K562 (cell line): ENCODE measurements at regions not wholly inside any gene's neighbourhood (a gene's known extent, or its start where the extent isn't known, plus 50 kb on each side); places are given as distances from the start of the nearest gene placed in this dataset.

Experiments used
- ATAC-seq: fragments of 200-7000 bp; cut with Tn5 transposase; 3 replicates; pipeline ENCODE4 v1.9.1; 2020; ENCODE audit warnings: moderate library complexity
- BruUV-seq: library from RNA; stranded (reverse); fragments of 400-500 nt; replicated peaks from 2 replicates; lab custom pipeline; 2021; lab: Mats Ljungman, UMichigan
- CTCF ChIA-PET: fragments of 300-600 bp; formaldehyde crosslinking; extraction: SDS; loops from one replicate; lab custom pipeline; 2021; ENCODE audit warnings: low intra/inter-chr PET ratio; lab: Yijun Ruan, JAX
- POLR2A ChIA-PET: fragments of 300-600, 350-650 bp; sonication (Branson Sonifier 250); formaldehyde crosslinking; extraction: SDS; loops from one replicate; lab custom pipeline; 2021; ENCODE audit warnings: antibody characterized with exemption, inconsistent platforms; lab: Yijun Ruan, JAX
- DNase-seq, 4 experiments: peaks; one replicate each; pipeline versions ENCODE4 v3.0.0 to v3.0.0-alpha.2; 2011 to 2018; ENCODE audit warnings: low spot score in 3 of 4, mixed read lengths in 3 of 4; ENCODE audit errors: extremely low read depth in 1 of 4
- FAIRE-seq: peaks from 2 replicates; lab custom pipeline; 2011; peaks lifted over from hg19 to GRCh38; lab: Jason Lieb, UNC
- H2AFZ ChIP-seq: 2 replicates; pipeline ENCODE4 v1.6.0; 2011; ENCODE audit warnings: low read depth, low read length, control low read depth, inconsistent platforms
- H3K27ac ChIP-seq: fragments of 200-600 bp; 3 replicates; pipeline ENCODE4 v1.8.0; 2011; ENCODE audit warnings: low read depth, mild to moderate bottlenecking, control low read depth, inconsistent platforms, low read length, moderate library complexity, mixed read lengths; ENCODE audit errors: extremely low read depth
- H3K27me3 ChIP-seq, 2 experiments: fragments of 300-600 bp in 1 of 2; 2 replicates in 1 of 2; 3 replicates in 1 of 2; pipeline versions ENCODE4 v1.6.0 to v1.8.0; 2011; ENCODE audit warnings: inconsistent platforms in 2 of 2, low read length in 2 of 2, mild to moderate bottlenecking in 1 of 2, mixed read lengths in 1 of 2, moderate library complexity in 1 of 2; ENCODE audit not compliant: control insufficient read depth in 2 of 2, insufficient read depth in 2 of 2
- H3K36me3 ChIP-seq: fragments of 300-600 bp; 3 replicates; pipeline ENCODE4 v1.8.0; 2011; ENCODE audit warnings: mild to moderate bottlenecking, low read length, inconsistent platforms; ENCODE audit not compliant: control insufficient read depth, insufficient read depth
- H3K4me1 ChIP-seq, 2 experiments: fragments of 200-600 bp in 1 of 2; replicated peaks in 1 of 2; 2 replicates in 1 of 2; 3 replicates in 1 of 2; pipeline versions ENCODE4 v1.5.1 to v1.8.0; 2011; ENCODE audit warnings: inconsistent platforms in 2 of 2, low read length in 2 of 2, mild to moderate bottlenecking in 1 of 2, mixed read lengths in 1 of 2, moderate library complexity in 1 of 2; ENCODE audit not compliant: control insufficient read depth in 2 of 2, insufficient read depth in 2 of 2
- H3K4me2 ChIP-seq: 2 replicates; pipeline ENCODE4 v1.6.1; 2011; ENCODE audit warnings: low read length, control low read depth, inconsistent platforms, mixed read lengths; ENCODE audit not compliant: insufficient read depth
- H3K4me3 ChIP-seq: fragments of 200-600 bp; sonication (generic), shearing (Covaris generic); 2 replicates; pipeline ENCODE4 v1.5.1; 2016; ENCODE audit warnings: control low read depth, inconsistent platforms
- H3K79me2 ChIP-seq: fragments of 200-600 bp; 3 replicates; pipeline ENCODE4 v1.8.0; 2011; ENCODE audit warnings: low read length, inconsistent platforms; ENCODE audit not compliant: control insufficient read depth, insufficient read depth
- H3K9ac ChIP-seq, 2 experiments: 2 replicates each; pipeline versions ENCODE4 v1.6.0 to v1.6.1; 2011; ENCODE audit warnings: low read depth in 2 of 2, low read length in 2 of 2, control low read depth in 1 of 2, inconsistent platforms in 1 of 2, mild to moderate bottlenecking in 1 of 2, mixed read lengths in 1 of 2; ENCODE audit not compliant: insufficient read depth in 1 of 2
- H3K9me1 ChIP-seq: one replicate; pipeline ENCODE4 v1.6.0; 2011; ENCODE audit warnings: inconsistent platforms, mild to moderate bottlenecking, low read length, moderate library complexity; ENCODE audit not compliant: control insufficient read depth, insufficient read depth
- H3K9me3 ChIP-seq: replicated peaks from 2 replicates; pipeline ENCODE4 v1.5.1; 2011; ENCODE audit warnings: low read depth, low read length, inconsistent platforms; ENCODE audit not compliant: control insufficient read depth, insufficient read depth
- H4K20me1 ChIP-seq: replicated peaks from 2 replicates; pipeline ENCODE4 v1.6.1; 2011; ENCODE audit warnings: low read length, inconsistent platforms, mixed read lengths; ENCODE audit not compliant: control insufficient read depth, insufficient read depth
- CXXC5 ChIP-seq: fragments of 250-450 bp; sonication (Bioruptor Pico); IDR thresholded peaks from 2 replicates; pipeline ENCODE4 v1.8.0; 2022; ENCODE audit warnings: inconsistent platforms, mild to moderate bottlenecking, moderate library complexity
- IRF2 ChIP-seq: sonication (generic); formaldehyde crosslinking; IDR thresholded peaks from 2 replicates; pipeline ENCODE4 v1.8.1; 2022; ENCODE audit warnings: mild to moderate bottlenecking, missing genetic modification reagents
- PCBP1 ChIP-seq: fragments of 200-400 bp; formaldehyde crosslinking; IDR thresholded peaks from 2 replicates; pipeline ENCODE4 v1.6.1; 2018; ENCODE audit warnings: mild to moderate bottlenecking, low read depth, low read length; ENCODE audit not compliant: poor library complexity, severe bottlenecking
- PHB ChIP-seq: fragments of 250-450 bp; sonication (Bioruptor Pico); IDR thresholded peaks from 2 replicates; pipeline ENCODE4 v1.5.0; 2021
- ZNF324 ChIP-seq: fragments of 250-450 bp; sonication (Bioruptor Pico); IDR thresholded peaks from 2 replicates; pipeline ENCODE4 v1.4.0; 2020; ENCODE audit warnings: mild to moderate bottlenecking
- WGBS: fragments of 100-300 bp; shearing (Covaris generic); methylation state at CpG from one replicate; pipeline ENCODE4 v1.1.6; 2016; ENCODE audit warnings: low coverage, mixed read lengths; ENCODE audit not compliant: insufficient coverage; ENCODE audit errors: missing lambda C conversion rate; 5-methylcytosine and 5-hydroxymethylcytosine counted together
- in situ Hi-C: fragments of 300-500 bp; cut with MboI; formaldehyde crosslinking; loops from 4 replicates; pipeline ENCODE4 v1.15.0; 2018; ENCODE audit warnings: inconsistent platforms, mixed read lengths
- intact Hi-C: fragments of 100-400 bp; cut with micrococcal nuclease; formaldehyde crosslinking; loops from 2 replicates; pipeline ENCODE4 v1.14.2; 2022
- TF ChIP-seq, protein P1 (sequence below): fragments of 250-450 bp; sonication (Bioruptor Pico); IDR thresholded peaks from 2 replicates; pipeline ENCODE4 v1.8.0; 2021; ENCODE audit warnings: moderate library complexity, mild to moderate bottlenecking, inconsistent platforms
- TF ChIP-seq, protein P2 (sequence below), 3 experiments: IDR thresholded peaks in 2 of 3; conservative IDR thresholded peaks in 1 of 3; 2 replicates each; pipeline ENCODE4 v1.5.1; 2011 to 2012; ENCODE audit warnings: low read length in 3 of 3, mild to moderate bottlenecking in 3 of 3, control low read depth in 2 of 3, improper control_type of control experiment in 1 of 3, inconsistent platforms in 1 of 3, low read depth in 1 of 3, mixed read lengths in 1 of 3, moderate library complexity in 1 of 3; ENCODE audit not compliant: insufficient read depth in 2 of 3

DNA sequence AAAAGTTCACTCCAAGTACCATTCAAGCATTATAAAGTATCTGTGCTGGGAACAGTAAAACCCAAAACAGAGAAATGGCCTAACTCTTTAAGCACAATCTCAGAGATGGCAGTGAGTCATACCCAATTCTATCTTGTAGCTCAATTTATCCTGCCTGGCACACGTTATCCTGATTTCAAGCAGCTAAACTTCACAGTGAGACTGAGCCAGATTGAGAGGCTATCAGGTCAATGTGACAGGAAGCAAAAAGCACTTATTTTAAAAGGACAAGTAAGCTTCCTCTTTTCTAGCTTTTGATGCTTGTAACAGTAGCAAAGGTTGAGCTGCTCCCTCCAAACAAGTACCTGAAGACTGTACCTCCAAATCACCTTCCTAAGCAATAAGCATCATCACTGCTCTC lies 324.9 kb downstream of the NAF1 start (continued):
- TF ChIP-seq, protein P1, sequence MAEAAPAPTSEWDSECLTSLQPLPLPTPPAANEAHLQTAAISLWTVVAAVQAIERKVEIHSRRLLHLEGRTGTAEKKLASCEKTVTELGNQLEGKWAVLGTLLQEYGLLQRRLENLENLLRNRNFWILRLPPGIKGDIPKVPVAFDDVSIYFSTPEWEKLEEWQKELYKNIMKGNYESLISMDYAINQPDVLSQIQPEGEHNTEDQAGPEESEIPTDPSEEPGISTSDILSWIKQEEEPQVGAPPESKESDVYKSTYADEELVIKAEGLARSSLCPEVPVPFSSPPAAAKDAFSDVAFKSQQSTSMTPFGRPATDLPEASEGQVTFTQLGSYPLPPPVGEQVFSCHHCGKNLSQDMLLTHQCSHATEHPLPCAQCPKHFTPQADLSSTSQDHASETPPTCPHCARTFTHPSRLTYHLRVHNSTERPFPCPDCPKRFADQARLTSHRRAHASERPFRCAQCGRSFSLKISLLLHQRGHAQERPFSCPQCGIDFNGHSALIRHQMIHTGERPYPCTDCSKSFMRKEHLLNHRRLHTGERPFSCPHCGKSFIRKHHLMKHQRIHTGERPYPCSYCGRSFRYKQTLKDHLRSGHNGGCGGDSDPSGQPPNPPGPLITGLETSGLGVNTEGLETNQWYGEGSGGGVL (CRISPR knock-in tag): no peak
- no peak for TF ChIP-seq IRF2 (CRISPR knock-in tag)

DNA sequence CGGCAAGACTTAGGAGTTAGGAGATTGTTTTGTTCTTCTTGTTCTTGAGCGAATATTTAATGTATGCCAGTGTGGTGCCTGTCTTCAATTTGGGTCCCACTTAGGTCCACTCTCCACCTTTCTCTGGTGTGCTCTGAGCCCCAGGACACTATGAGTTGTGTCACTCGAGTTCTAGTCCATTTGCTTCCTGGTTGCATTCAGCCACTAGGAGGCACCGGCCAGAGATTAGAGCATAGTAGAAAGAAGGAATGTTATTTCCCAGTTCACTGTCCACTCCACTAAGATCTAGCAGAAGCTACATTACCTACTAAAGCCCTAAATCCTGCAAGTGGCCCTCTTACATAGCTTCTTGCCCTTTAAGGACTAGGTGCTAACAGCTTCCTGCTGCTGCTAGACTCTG lies 326.9 kb downstream of the NAF1 start:
- ChIA-PET CTCF (no interaction called here), POLR2A (no interaction called here)
- Histone ChIP-seq H3K4me1 (no peaks in the 10 kb centered on the region), H3K9me3 (no peaks in the 10 kb centered on the region), H2AFZ (no peak overlapping the region), H3K9ac (no peak overlapping the region), H3K36me3 (no peaks in the 10 kb centered on the region), H4K20me1 (no peaks in the 10 kb centered on the region), H3K4me3 (no peak overlapping the region), H3K27ac (no peak overlapping the region), H3K79me2 (no peaks in the 10 kb centered on the region), H3K9me1 (no peaks in the 10 kb centered on the region), H3K27me3 (no peaks in the 10 kb centered on the region), H3K4me2 (no peak overlapping the region)
- DNase-seq (peak in 1 of 4 experiments; percentile 4), ATAC-seq (no peak), FAIRE-seq (no peak)
- in situ Hi-C loops: no loop called here
- intact Hi-C loops: no loop called here
- no TSS peak for BruUV-seq
- TF ChIP-seq, protein P2, sequence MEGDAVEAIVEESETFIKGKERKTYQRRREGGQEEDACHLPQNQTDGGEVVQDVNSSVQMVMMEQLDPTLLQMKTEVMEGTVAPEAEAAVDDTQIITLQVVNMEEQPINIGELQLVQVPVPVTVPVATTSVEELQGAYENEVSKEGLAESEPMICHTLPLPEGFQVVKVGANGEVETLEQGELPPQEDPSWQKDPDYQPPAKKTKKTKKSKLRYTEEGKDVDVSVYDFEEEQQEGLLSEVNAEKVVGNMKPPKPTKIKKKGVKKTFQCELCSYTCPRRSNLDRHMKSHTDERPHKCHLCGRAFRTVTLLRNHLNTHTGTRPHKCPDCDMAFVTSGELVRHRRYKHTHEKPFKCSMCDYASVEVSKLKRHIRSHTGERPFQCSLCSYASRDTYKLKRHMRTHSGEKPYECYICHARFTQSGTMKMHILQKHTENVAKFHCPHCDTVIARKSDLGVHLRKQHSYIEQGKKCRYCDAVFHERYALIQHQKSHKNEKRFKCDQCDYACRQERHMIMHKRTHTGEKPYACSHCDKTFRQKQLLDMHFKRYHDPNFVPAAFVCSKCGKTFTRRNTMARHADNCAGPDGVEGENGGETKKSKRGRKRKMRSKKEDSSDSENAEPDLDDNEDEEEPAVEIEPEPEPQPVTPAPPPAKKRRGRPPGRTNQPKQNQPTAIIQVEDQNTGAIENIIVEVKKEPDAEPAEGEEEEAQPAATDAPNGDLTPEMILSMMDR (IDR thresholded peaks at IDR 0.05 in 2 of 3, conservative IDR thresholded peaks at IDR 0.05 in 1 of 3; ENCODE audit: insufficient read depth in 2 of 3, low read depth in 1 of 3, low read length in 3 of 3): peak in 2 of 3 experiments; percentile 10; a peak in 1 of 6 replicates
- TF ChIP-seq PCBP1 (no peak), PHB (no peak), CXXC5 (CRISPR knock-in tag) (no peak), ZNF324 (CRISPR knock-in tag) (no peak)
- WGBS: 0% methylated on average over 4 of the region's 4 CpGs
